ENCODE measurements at regions not wholly inside any gene's neighbourhood (a gene's known extent, or its start where the extent isn't known, plus 50 kb on each side); places are given as distances from the start of the nearest gene placed in this dataset.
"Not testable (repeated sequence)": the region's sequence is repeated elsewhere in the genome, so short reads cannot be mapped to it uniquely, and the experiment has no call there.

DNA sequence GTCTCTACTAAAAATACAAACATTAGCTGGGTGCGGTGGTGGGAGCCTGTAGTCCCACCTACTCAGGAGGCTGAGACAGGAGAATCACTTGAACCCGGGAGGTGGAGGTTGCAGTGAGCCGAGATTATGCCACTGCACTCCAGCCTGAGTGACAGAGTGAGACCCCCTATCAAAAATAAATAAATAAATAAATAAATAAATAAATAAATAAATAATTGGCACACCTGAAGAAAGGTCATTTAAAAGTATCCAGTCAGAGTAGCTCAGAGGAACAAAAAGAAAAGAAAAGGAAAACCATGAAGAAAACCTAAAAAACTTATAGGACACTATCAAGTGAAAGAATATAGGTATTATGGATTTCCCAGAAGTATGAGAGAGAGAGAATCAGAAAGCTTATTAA is 330.1 kb upstream of the AR start:
- not testable (repeated sequence) for DNase-seq (ENCODE audit: low read depth in 4 of 4, low spot score in 1 of 4)

DNA sequence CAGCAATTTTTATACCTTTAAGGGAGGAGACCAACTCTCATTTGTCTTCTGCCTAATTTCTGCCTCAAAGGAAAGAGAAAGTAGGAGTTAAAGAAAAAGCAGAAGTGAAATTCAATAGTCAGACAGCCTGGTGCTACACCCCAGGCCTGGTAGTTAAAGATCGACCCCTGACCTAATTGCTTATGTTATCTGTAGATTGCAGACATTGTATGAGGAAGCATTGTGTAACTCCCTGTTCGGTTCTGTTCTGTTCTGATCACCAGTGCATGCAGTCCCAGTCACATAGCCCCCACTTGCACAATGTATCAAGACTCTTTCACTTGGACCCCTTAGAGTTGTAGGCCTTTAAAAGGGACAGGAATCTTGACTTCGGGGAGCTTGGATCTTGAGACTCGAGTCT is 335.9 kb upstream of the AR start:
- DNase-seq (ENCODE audit: low read depth in 4 of 4, low spot score in 1 of 4), result no peak

DNA sequence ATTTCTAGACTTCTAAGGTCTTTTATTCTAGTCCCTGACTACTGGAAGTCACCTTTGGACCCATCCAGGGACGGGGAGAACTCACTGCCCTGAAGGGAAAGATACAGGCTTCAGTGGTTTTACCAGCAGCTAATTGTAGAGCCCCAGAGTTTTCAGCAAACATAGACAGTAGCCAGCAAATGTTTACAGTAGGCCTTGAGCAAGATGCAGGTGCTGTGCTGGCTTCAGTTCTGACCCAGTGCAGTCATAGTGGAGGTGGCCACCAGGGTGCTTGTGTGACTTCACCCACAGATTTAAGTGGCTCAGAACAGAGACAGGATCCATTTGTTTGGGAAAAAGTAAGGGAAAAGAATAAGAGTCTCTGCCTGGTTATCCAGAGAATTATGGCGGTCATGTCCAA is 384.4 kb upstream of the AR start:
- DNase-seq (ENCODE audit: low read depth in 4 of 4, low spot score in 1 of 4), result no peak

DNA sequence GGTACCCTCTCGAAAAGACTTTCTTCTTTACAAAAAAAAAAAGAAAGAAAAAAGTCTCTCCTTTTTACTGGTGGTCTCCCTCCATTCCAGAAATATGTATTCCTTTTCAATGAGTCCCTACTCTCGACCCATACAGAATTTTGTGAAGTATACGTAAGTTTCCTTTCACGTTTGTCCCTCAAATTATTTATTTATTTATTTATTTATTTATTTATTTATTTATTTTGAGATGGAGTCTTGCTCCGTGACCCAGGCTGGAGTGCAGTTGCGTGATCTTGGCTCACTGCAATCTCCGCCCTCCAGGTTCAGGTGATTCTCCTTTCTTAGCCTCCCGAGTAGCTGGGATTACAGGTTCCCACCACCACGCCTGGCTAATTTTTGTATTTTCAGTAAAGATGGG is 429.2 kb upstream of the AR start:
- no peak for DNase-seq (ENCODE audit: low read depth in 4 of 4, low spot score in 1 of 4)

DNA sequence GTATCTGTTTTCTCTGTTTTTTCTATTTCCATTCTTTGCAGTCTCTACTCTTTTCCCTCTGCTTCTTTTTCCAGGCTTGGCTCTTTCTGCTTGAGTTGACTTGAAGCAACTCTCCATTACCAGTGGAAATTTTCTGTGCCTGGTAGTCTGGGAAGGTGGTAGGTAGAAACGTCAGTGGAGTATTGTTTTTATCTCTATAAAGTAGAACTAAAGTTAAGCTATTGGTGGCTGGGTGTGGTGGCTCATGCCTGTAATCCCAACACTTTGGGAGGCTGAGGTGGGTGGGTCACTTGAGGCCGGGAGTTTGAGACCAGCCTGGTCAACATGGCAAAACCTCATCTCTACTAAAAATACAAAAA is 438.1 kb upstream of the AR start:
- no peak for DNase-seq (ENCODE audit: low read depth in 4 of 4, low spot score in 1 of 4)

DNA sequence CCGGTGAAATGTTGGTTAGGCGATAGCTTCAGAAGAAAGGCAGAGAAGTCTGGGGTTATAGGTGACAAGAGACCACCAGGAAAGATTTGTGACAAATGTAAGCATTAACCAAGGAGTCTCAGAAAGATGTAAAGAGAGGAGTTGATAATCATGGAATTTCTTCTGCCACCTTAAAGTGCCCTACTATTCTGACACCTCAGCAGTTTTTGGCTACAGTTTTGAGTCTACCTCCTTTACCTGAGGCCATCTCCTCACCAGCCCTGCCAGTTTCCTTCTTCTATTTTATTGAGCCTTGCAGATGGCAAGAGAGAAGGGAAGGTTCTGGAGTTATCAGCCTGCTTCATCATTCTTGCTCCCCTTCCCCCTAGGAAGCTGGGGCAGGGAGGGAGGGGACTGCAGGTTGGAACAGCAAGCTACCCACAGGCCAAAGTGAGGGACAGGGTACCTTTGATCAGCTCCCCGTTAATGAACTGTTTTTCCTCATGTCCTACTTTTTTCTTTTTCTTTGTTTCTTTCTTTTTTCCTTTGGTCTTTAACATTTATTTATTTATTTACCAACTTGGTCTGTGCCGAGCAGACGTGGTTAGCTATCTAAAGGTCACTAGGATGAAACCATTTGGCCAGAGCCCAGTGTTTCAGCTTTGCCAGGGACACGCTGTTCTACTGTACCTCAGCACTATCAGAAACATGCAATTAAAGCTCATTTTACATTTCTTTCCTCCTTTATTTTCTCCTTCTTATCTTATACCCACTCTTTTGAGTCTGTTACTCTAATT is 438.7 kb upstream of the AR start:
- no peak for DNase-seq (ENCODE audit: low read depth in 4 of 4, low spot score in 1 of 4)

DNA sequence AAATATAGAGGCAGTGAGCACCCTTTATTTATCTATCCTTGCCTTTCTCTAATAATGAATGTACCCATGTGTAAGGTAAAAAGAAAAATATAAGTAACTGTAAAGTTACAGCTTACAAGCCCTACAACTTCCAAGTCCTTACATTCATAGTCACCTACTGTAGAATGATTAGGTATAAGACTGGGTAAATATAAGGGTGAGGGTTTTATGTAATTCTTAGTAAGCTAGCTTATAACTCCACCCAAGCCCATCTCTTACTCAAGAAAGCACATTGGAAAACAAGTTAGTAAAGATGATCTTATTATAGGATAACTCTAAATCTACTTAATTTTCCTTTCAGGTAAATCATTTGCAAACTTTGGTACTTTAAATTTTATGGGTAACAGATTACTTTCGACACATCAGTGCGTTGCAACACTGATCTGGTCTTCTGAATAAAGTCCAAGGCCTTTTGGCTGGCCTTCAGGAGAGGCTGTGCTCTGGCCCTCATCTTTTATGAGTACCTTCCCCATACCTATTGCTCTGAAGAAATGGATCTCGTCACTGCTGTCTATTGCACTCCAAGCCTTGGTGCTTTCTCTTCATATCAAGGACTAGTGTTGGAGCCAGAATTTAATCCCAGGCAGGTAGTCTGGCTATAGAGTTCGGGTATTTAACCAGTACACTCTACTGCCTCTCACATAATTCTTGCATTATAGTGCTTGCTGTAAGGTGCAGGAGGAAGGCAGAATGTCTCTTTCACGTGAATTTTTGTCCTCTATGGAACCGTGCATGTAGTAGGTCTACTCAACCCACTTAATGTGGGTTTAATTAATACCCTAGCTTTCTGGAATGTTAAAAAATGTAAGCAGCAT is 443.6 kb upstream of the AR start:
- DNase-seq (ENCODE audit: low read depth in 4 of 4, low spot score in 1 of 4), result no peak

DNA sequence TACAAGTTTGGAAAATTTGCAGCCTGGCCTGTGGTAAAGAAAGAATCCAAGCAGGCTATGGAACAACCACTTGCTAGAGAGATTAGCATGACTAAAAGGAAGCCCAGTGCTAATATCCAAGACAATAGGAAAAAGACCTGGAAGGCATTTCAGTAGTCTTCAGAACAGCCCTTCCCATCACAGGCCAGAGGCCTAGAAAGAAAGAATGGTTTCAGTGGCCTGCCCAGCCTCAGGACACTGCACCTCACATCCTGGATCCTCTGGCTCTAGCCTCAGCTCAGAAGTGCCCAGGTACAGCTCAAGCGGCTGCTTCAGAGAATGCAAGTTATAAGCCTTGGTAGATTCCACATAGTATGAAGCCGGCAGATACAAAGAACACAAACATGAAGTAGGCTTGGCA is 449.8 kb upstream of the AR start:
- DNase-seq (ENCODE audit: low read depth in 4 of 4, low spot score in 1 of 4), result no peak

DNA sequence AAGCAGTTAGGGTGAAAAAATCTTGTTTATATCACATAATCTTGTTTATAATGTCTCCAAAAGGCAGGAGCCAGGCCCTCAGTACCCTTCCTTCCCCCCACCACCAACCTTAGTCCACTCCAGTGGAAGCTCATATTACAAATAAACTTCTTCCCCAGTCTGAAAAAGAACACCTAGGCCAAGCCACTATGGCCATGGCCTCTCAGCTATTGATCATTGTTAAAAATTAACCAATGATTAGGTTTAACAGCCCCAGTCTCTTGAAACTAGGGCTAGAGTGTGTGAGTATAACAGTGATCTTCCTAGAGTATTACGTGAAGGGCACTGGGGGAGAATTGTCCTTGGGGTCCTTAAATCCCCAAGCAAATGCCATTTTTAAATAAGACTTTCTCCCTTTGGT is 411.9 kb upstream of the EDA2R start:
- DNase-seq (ENCODE audit: low read depth in 4 of 4, low spot score in 1 of 4), result no peak

DNA sequence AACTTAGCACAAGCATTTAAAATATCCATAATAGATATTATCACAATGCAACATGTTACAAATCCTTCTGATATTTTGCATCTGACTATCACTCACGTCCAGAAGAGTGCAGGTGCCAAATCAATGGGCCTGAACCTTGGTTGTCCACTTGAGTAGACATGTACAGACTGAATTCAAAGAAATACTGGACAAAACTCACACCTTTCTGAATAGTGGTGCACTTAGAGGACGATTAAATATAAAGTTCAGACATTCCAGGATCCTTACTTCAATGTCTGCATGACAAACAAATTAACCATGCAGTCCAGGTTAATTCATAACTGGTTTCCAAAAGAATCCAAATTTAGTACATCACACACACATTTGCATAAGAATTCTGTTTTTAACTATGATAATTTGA is 406.0 kb upstream of the EDA2R start:
- no peak for DNase-seq (ENCODE audit: low read depth in 4 of 4, low spot score in 1 of 4)

DNA sequence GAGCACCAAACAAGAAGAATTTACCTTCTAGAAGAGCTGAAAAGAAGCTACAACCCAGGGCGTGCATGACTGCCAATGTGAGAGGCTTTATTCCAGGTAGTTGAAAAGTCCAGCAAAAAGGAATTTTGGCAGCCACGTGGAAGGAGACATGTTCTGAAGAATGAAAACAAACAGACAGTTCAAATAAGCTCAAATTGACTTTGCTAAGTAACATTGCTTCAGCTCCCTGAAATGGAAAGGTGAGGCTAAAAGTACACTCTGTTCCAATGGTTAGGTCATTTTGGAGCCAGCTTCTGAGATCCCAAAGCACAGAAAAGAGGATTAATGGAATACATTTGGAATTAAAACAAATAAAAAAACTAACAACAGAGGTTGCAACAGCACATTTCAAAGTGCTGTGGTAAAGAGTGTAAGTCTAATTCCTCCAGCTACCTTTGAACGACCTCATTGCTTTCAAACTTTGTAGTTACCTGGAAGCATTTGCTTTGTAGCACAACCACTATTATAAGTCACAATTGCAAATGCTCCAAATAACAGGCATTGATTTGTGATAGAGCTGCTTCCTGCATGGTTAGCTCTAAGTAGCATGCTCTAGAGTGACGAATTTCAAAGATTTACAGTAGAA is 405.3 kb upstream of the EDA2R start:
- no peak for DNase-seq (ENCODE audit: low read depth in 4 of 4, low spot score in 1 of 4)

DNA sequence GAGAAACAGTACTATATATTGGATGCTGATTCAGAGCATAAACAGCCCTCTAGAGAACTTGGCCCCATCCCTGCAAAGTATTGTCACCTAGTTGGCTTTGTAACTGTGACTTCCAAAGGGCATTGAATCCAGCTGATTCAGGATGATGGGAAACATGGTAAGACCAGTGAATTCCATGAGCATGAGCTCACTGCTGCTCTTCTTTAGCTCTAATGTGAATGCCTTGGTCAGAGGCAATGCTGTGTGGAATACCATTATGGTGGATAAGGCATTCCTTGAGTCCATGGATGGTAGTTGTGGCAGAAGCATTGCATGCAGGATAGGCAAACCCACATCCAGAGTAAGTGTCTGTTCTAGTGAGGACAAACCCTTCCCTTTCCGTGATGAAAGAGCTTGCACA is 365.6 kb upstream of the EDA2R start:
- DNase-seq (ENCODE audit: low read depth in 4 of 4, low spot score in 1 of 4), result no peak

DNA sequence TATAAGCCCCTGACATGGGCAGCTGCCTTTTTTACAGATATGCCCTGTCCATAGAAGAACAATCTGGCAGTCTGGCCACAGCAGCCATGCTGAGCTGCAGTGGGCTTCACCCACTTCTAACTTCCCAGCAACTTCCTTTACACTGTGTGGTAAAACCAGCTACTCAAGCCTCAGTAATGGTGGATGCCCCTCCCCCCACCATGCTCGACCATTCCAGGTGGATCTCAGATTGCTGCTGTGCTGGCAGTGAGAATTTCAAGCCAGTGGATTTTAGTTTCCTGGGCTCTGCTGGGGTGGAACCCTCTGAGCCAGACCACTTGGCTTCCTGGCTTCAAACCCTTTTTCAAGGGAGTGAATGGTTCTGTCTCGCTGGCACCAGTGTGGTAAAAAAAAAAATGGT is 355.9 kb upstream of the EDA2R start:
- DNase-seq (ENCODE audit: low read depth in 4 of 4, low spot score in 1 of 4), result no peak

DNA sequence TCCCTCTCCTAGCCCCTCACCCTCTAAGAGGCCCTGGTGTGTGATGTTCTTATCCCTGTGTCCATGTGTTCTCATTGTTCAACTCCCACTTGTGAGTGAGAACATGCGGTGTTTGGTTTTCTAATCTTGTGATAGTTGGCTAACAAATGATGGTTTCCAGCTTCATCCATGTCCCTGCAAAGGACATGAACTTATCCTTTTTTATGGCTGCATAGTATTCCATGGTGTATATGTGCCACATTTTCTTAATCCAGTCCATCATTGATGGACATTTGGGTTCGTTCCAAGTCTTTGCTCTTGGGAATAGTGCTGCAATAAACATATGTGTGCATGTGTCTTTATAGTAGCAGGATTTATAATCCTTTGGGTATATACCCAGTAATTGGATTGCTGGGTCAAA is 353.2 kb upstream of the EDA2R start:
- DNase-seq (ENCODE audit: low read depth in 4 of 4, low spot score in 1 of 4), result not testable (repeated sequence)

DNA sequence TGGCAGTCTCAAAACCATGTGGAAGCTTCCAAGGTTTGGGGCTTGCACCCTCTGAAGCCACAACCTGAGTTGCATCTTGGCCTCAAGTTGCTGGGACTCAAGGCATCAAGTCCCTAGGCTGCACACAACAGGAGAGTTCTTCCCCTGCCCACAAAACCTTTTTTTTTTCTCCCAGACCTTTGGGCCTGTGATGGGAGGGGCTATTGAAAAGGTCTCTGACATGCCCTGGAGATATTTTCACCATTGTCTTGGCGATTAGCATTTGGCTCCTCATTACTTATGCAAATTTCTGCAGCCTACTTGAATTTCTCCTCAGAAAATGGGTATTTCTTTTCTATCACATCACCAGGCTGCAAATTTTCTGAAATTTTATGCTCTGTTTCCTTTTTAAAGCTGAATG is 349.5 kb upstream of the EDA2R start:
- DNase-seq (ENCODE audit: low read depth in 4 of 4, low spot score in 1 of 4), result no peak

DNA sequence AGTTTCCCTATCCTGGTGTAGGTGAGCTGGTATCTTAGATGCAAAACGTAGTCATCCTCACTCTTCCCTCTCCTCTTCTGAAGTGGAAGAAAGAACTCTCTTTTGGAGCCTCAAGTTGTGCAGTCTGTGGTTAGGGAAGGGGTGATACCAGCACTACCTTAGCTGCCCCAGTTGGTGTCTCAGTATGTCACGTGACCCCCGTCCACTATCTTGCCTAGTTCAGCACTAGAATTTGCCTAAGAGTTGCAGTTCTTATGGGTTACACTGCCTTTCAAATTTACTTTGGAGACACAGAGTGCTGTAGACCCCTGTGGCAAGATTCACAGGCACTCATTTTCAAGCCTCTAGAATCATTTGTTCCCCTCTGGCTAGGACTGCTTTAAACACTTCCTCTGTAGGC is 322.8 kb upstream of the EDA2R start:
- no peak for DNase-seq (ENCODE audit: low read depth in 4 of 4, low spot score in 1 of 4)

DNA sequence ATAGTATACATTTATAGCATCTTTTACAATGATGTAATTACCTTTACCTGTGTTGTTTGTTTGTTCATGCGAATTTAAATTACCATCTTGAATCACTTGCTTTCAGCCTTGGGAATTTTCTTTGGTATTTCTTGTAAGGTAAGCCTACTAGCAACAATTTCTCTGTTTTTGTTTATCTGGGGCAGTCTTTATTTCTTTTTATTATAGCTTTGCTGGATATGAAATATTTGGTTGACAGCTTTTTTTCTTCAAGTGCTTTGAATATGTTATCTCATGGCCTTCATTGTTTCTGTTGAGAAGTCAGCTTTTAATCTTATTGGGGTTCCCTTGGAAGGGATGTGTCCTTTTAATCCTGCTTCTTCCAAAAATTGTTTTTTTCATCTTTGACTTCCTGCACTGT is 292.8 kb upstream of the EDA2R start:
- DNase-seq (ENCODE audit: low read depth in 4 of 4, low spot score in 1 of 4), result no peak

DNA sequence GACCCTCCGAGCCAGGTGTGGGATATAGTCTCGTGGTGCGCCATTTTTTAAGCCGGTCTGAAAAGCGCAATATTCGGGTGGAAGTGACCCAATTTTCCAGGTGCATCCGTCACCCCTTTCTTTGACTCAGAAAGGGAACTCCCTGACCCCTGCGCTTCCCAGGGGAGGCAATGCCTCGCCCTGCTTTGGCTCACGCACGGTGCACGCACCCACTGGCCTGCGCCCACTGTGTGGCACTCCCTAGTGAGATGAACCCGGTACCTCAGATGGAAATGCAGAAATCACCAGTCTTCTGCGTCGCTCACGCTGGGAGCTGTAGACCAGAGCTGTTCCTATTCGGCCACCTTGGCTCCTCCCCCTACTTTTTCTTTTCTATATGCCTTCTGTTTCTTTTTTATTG is 291.6 kb upstream of the EDA2R start:
- not testable (repeated sequence) for DNase-seq (ENCODE audit: low read depth in 4 of 4, low spot score in 1 of 4)

DNA sequence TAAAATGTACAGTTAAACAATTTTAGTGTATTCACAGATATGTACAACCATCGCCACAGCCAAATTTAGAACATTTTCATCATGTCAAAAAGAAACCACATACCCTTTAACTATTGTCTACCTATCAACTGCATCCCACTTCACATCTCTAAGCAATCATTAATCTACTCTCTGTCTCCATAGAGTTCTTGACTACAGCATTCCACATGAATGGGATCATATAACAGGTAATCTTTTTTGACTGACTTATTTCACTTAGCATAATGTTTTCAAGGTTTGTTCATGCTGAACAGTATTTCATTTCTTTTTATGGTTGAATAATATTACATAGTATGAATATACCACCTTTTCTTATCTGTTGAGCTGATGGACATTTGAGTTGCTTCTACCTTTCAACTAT is 281.4 kb upstream of the EDA2R start:
- no peak for DNase-seq (ENCODE audit: low read depth in 4 of 4, low spot score in 1 of 4)

DNA sequence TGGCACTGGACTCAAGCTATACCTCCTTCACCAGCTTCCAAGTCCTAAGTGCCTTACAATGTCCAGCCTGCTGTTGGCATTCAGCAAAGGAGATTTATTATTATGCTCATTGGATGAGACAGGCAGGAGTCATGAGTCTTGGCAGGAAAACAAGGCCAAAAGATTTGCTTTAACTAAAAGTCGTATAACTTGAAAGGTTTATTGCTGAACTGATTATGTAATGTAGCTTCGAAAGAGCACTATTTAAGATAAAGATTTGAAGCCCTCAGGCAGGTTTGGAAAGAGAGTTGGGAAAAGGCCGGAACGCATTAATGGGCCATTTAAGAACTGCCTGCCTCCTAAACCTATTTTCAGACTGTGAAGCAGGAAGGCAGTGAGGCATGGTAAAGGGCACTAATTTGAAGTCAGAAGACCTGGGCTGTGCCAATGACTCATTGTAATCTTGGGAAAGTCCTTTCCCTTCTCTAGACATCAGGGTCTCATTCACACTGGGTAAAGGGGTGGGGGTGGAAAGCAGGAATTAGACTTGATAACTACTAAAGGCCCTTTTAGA is 280.5 kb upstream of the EDA2R start:
- no peak for DNase-seq (ENCODE audit: low read depth in 4 of 4, low spot score in 1 of 4)

DNA sequence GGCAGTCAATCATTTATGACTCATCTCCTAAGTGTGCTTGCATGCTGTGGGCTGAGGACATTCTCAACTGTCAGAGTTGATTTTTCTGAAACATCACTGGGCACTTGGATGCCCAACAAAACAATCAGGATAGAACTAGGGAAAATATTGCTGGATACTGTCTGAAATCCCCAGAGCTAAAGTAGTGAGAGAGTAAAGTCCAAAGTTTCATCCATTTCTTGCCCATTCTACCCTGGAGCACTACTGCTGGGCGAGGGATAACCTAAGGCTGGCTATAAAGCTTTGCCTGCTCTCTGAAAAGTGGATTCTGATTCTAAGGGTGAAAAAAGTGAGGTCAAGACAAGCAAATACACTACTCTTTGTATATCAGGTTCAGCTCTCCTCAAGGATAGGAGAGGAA is 279.6 kb upstream of the EDA2R start:
- no peak for DNase-seq (ENCODE audit: low read depth in 4 of 4, low spot score in 1 of 4)

DNA sequence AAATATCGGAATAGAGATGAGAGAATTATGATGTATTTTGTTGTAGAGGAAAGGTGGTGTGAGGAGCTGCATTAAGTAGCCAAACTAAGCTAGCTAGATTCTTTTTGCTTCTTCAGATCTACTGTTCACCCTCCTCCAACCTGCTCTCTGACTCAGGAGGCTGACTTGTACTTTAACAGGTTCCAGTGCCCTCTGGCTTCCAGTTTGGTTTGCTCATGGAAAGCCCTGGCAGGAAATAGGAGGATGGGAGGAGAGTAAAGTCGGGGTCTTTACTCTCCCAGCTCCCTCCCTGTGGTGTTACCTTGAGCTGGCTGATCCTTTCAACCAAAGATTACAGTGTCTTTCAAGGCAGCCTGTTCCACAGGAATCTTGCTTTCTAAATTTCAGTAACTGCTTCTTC is 277.0 kb upstream of the EDA2R start:
- DNase-seq (ENCODE audit: low read depth in 4 of 4, low spot score in 1 of 4), result no peak
